GM19455 (cell line): ENCODE measurements at regions not wholly inside any gene's neighbourhood (a gene's known extent, or its start where the extent isn't known, plus 50 kb on each side); places are given as distances from the start of the nearest gene placed in this dataset.

Experiments
- ATAC-seq: cut with Tn5 transposase; IDR thresholded peaks from one replicate; pipeline ENCODE4 v1.9.1; 2021; ENCODE audit not compliant: unreplicated experiment

DNA sequence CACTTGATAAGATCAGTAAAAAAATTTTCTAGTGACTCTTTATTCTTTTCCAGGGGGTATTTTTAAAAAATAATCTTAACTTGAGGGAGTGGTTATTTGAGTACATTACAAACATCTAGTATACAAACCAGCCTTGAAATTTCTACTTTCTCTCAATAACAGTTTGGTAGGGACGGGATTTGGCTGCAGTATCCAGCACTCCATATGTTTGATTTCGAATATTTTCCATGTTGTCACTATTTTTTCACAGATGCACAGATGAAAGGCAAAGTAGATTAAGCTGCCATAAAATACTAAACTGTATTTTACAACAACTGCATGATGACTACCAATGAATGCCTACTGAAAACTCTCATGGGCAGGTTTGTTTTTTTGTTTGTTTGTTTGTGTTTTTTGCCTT lies 225.0 kb downstream of the COX7B2 start:
- no peak for ATAC-seq

DNA sequence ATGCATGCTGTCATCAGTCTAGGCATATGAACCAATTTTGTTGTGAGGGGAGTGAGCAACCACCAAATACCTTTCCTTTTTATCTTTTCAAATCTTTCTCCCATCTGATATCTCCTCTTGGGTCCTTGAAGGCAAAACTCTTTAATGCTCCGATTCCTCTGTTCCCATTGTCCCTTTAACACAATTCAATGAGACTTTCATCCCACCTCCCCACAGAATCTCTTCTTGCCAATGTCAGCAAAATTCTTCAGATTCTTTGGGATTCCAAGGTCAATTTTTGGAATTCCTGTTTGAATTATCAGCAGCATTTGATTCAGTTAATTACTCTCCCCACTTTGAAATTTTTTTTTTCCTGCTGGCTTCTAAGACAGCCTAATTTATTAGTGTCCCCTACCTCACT lies 232.7 kb downstream of the COX7B2 start:
- no peak for ATAC-seq

DNA sequence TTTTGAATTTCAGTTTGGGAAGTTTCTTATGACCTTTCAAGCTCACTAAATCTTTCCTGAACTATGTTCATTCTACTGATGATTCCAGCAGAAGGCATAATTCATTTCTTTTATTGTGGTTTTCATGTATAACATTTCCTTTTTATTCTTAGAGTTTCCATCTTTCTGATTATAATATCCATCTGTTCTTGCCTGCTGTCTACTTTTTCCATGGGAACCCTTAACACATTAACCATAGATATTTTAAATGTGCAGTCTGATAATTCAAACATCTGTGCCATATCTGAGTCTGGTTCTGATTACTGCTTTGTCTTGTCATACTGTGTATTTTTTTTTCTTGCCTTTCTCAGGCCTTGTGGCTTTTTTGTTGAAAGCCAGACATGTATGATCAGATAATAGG lies 234.7 kb downstream of the COX7B2 start:
- no peak for ATAC-seq

DNA sequence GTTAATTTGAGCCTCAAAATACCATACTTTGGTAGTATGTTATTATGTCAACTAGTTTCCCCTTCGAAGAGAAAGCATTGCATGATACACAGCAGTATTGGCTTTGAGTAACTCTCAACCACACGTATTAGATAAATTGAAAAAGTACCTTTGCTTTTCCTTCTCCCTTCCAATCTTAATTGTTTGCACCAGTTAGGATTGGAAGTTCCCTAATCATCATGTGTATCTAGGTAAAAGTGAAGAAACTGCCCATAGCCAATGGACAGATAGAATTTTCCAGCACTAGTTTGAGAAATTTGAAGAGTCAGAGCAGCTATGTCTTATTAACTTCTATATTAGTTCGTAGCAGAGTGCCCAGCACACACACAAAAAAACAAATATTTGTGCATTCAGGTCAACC lies 241.3 kb downstream of the COX7B2 start:
- ATAC-seq: no peak

DNA sequence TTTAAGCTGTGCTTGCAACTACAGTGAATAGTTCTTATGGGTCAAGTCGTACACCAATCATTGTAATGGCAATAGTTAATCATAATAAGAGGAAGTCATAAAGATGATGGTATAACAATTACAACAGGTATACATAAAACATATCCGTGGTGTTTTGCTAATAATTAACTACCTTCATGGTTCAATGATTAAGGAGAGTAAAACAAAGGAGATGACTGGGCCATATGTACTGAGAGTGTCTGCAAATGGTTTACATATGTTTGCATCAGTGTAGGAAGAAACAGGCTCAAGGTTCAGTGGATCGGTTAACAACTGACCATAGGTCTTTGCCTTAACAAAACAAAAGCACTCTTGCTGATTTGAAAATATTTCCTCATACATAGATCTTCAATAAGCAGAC lies 253.0 kb downstream of the COX7B2 start:
- no peak for ATAC-seq

DNA sequence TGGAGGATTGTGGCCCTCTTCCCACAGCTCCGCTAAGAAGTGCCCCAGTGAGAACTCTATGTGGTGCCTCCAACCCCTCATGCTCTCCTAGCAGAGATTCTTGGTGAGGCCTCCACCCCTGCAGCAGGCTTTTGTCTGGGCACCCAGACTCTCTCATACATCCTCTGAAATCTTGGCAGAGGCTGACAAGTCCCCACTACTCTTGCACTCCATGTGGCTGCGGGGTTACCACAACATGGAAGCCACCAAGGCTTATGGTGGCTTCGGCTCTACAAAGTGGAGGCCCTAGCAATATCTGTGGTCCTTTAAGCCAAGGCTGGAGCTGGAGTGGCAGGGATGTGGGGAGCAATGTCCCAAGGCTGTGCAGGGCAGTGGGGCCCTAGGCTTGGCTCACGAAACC lies 255.2 kb downstream of the COX7B2 start:
- no peak for ATAC-seq

DNA sequence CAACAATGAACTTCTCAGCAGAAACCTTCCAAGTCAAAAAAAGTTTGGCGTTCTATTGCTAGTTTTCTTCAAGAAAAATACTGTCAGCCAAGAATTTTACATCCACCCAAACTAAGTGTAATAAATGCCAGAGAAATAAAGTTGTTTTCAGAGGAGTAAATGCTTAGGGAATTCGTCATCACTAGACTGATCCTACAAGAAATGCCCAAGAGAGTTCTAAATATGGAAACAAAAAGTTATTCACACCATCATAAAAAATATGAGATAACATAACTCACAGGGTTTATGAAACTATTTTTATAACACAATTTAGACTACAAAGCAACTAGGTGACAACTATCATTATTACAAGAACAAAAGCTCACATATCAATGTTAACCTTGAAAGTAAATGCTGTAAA lies 259.5 kb upstream of the GABRA2 start:
- ATAC-seq: no peak

DNA sequence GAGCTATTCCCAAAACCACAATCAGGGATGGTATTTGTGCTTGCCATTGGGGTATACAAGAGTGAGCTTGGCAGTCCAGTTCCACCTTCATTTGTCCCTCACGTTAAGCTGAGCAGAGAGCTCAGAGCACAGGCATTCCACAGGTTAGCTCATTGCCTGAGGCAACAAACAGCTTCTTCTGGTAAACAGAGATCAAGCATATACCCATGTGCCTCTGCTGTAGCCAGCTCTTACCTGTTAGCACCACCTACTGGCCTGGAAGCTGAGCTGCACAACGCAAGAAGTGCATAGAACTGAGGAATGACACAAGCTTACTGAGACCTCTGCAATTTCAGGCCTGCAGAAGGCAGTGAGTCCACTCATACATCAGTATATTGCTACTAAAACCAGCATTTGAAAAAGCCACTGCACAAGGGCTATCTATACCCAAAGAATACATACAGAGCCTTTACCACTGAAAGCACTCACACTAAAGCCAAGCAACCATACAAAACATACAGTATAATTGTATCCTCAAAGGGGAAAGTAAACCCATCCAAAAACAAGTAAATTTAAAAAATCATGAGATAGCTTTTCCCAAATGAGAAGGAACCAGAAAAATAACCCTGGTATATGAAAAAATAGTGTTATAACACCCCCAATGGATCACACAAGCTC lies 258.3 kb upstream of the GABRA2 start:
- ATAC-seq: peak; percentile 94

DNA sequence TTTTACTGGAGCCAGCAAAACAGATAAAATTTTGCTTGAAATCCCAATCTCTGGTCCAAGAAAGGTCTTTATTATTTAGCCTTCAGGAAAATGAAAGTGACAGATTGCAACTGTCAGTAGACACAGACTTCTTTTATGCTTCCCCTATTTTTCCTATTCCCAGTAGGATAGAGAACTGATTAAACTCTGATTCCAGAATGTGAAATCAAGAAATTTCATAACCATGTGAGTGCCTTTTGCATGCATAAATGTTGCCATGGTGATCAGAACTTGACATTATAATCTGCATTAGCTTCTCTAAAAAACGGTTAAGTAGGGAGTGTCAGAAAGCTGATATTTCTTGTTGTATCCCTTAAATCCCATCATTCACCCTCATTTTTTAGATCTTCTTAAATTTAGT lies 255.2 kb upstream of the GABRA2 start:
- ATAC-seq: no peak
